Prostate gland (tissue), 2 donors: ENCODE measurements at regions not wholly inside any gene's neighbourhood (a gene's known extent, or its start where the extent isn't known, plus 50 kb on each side); places are given as distances from the start of the nearest gene placed in this dataset.

ENCODE experiments used
- CTCF ChIP-seq, 4 experiments: fragments of 200-600 bp in 2 of 4; fragments of 450-650 bp in 2 of 4; sonication (generic) in 2 of 4; IDR thresholded peaks; 1 replicate in 3 of 4; 2 replicates in 1 of 4; pipeline ENCODE4 v1.5.1; 2016 to 2019; ENCODE audit warnings: antibody characterized with exemption in 4 of 4, mild to moderate bottlenecking in 2 of 4, moderate library complexity in 2 of 4
- POLR2AphosphoS5 ChIP-seq: sonication (generic); formaldehyde crosslinking; IDR thresholded peaks from one replicate; pipeline ENCODE4 v1.6.1; 2017; ENCODE audit warnings: antibody characterized with exemption

GRCh38 chr3:130250982-130251381 lies 94.5 kb upstream of the COL6A5 start:
- TF ChIP-seq CTCF (IDR thresholded peaks at IDR 0.05) (no peak), POLR2AphosphoS5 (no peak)
